HCT116 (cell line): ENCODE measurements at regions not wholly inside any gene's neighbourhood (a gene's known extent, or its start where the extent isn't known, plus 50 kb on each side); places are given as distances from the start of the nearest gene placed in this dataset.

Experiments used
- CEBPB ChIP-seq: IDR thresholded peaks from 2 replicates; pipeline ENCODE4 v1.6.1; 2012; ENCODE audit warnings: low read depth
- EZH2phosphoT487 ChIP-seq: fragments of 200-600 bp; IDR thresholded peaks from 2 replicates; pipeline ENCODE4 v1.6.1; 2018; ENCODE audit warnings: antibody characterized with exemption, borderline replicate concordance

DNA sequence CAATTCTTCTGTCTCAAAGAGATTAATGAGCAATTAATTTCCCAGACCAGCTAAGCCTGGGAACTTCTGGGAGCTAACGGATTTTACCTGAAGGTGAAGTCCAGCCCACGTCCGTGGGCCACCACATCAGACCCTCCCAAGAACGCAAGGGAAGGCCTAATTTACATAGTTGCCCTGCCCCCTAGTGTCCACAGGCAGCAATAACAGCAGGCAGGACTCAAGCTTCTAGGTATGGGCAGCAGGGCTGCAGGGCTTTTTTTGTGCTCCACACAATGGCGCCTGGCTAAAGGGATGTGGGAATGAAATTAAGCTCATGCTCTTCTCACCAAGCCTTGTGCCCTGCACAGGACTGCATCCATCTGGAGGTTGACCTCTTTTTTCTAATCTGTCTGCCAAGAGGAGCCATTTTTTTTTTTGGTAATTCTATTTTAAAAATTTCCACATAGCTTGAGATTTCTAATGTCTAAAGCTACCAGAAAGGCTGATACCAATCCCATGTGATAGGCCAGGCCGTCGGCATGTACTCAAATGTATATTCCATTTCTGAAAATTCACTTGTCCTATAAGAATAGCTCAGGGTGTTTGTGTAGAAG lies 111.9 kb upstream of the TMEM164 start:
- TF ChIP-seq EZH2phosphoT487 (no peak), CEBPB (no peak)
